LNCaP clone FGC (cell line): ENCODE measurements at regions not wholly inside any gene's neighbourhood (a gene's known extent, or its start where the extent isn't known, plus 50 kb on each side); places are given as distances from the start of the nearest gene placed in this dataset.

Source experiments
- DNase-seq: peaks from one replicate; pipeline ENCODE4 v3.0.0-alpha.2; 2011; ENCODE audit warnings: low read depth
- H3K4me3 ChIP-seq: 2 replicates; pipeline ENCODE4 v1.5.1; 2011; ENCODE audit warnings: mild to moderate bottlenecking, low read depth, low read length, control low read depth
- CTCF ChIP-seq: IDR thresholded peaks from 2 replicates; pipeline ENCODE4 v1.5.1; 2012; ENCODE audit warnings: mild to moderate bottlenecking; ENCODE audit not compliant: control insufficient read depth, insufficient read depth; ENCODE audit errors: extremely low read depth

GRCh38 chr10:33935350-33935749 is 600.9 kb upstream of the NRP1 start:
- TF ChIP-seq CTCF, result no peak
- H3K4me3 ChIP-seq, result no peak overlapping the region
- no peak for DNase-seq

- no peak for DNase-seq
- TF ChIP-seq CTCF, result no peak
- H3K4me3 ChIP-seq, result no peak overlapping the region
Measured at GRCh38 chr10:33930079-33930478, 595.6 kb upstream of the NRP1 start.

- H3K4me3 ChIP-seq, result no peak overlapping the region
- no peak for TF ChIP-seq CTCF
- no peak for DNase-seq
Measured at GRCh38 chr10:33927347-33927746, 592.9 kb upstream of the NRP1 start.

GRCh38 chr10:33921970-33922605 is 587.6 kb upstream of the NRP1 start:
- TF ChIP-seq CTCF, result no peak
- H3K4me3 ChIP-seq, result no peak overlapping the region
- DNase-seq, result no peak

GRCh38 chr10:33920351-33920750 is 585.9 kb upstream of the NRP1 start:
- no peak for DNase-seq
- H3K4me3 ChIP-seq, result no peak overlapping the region
- TF ChIP-seq CTCF, result no peak

- no peak overlapping the region for H3K4me3 ChIP-seq
- TF ChIP-seq CTCF, result no peak
- DNase-seq, result no peak
Measured at GRCh38 chr10:33919244-33919643, 584.8 kb upstream of the NRP1 start.
